Mucosa of rectum (tissue), 2 donors: ENCODE measurements at regions not wholly inside any gene's neighbourhood (a gene's known extent, or its start where the extent isn't known, plus 50 kb on each side); places are given as distances from the start of the nearest gene placed in this dataset.

Experiments used
- H3K27ac ChIP-seq, 2 donors: one replicate each; pipeline ENCODE4 v1.7.0; 2013; ENCODE audit warnings: inconsistent platforms in 2 of 2, low read depth in 2 of 2, low read length in 2 of 2
- H3K27me3 ChIP-seq, 2 donors: one replicate each; pipeline ENCODE4 v1.7.0; 2013; ENCODE audit warnings: low read length in 2 of 2; ENCODE audit not compliant: control insufficient read depth in 2 of 2, insufficient read depth in 2 of 2
- H3K36me3 ChIP-seq, 2 donors: one replicate each; pipeline ENCODE4 v1.7.0; 2013; ENCODE audit warnings: low read length in 2 of 2; ENCODE audit not compliant: control insufficient read depth in 2 of 2, insufficient read depth in 2 of 2
- H3K4me1 ChIP-seq, 2 donors: one replicate each; pipeline ENCODE4 v1.7.0; 2013; ENCODE audit warnings: low read length in 2 of 2, mild to moderate bottlenecking in 1 of 2; ENCODE audit not compliant: control insufficient read depth in 2 of 2, insufficient read depth in 2 of 2
- H3K4me3 ChIP-seq, 2 donors: one replicate each; pipeline ENCODE4 v1.7.0; 2013; ENCODE audit warnings: low read length in 2 of 2
- H3K9ac ChIP-seq, 2 donors: one replicate each; pipeline ENCODE4 v1.7.0; 2013; ENCODE audit warnings: low read length in 2 of 2, low read depth in 1 of 2, mild to moderate bottlenecking in 1 of 2
- H3K9me3 ChIP-seq, 2 donors: one replicate each; pipeline ENCODE4 v1.7.0; 2013; ENCODE audit warnings: low read length in 2 of 2; ENCODE audit not compliant: control insufficient read depth in 2 of 2
- donor health status: healthy.
- donor health status: Normal muscosa, but diverticular disease.

GRCh38 chr10:120398180-120398579 lies 58.8 kb upstream of the PLPP4 start:
- H3K9me3 ChIP-seq, result no peaks in the 10 kb centered on the region
- H3K4me3 ChIP-seq, result no peak overlapping the region
- H3K4me1 ChIP-seq, result no peaks in the 10 kb centered on the region
- H3K27me3 ChIP-seq, result no peaks in the 10 kb centered on the region
- no peaks in the 10 kb centered on the region for H3K36me3 ChIP-seq
- H3K9ac ChIP-seq, result no peak overlapping the region
- no peak overlapping the region for H3K27ac ChIP-seq

GRCh38 chr10:120400601-120401000 lies 56.4 kb upstream of the PLPP4 start:
- Histone ChIP-seq H3K36me3 (no peaks in the 10 kb centered on the region), H3K9me3 (no peaks in the 10 kb centered on the region), H3K4me1 (no peaks in the 10 kb centered on the region), H3K27ac (no peak overlapping the region), H3K27me3 (no peaks in the 10 kb centered on the region), H3K4me3 (no peak overlapping the region), H3K9ac (no peak overlapping the region)

DNA sequence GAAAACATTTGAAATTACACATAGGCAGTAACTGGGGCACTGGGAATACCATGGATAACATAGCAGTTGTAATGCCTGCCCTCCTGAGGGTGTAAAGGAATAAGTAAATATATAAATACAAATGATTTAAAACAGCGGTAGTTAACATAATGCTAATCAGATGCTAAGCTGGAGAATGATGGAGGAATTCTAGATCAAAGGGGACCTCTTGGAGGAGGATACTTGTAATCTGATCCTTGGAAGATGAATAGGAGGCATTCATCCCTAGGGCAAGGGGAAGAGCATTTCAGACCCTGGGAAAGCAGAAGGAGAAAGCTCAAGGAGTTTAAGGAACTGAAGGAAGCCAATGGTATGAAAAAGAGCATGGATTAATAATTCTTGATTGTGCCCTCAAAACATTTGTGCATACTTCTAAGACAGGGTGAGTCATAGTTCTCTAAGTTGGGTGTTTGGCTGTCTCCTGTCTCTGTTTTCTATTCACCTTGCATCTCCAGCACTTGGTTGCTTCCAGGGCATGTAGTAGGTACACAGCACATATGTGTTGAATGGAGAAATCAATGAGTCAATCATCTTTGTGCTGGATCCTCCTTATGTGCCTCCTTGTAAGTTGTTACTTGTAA lies 54.8 kb upstream of the PLPP4 start:
- H3K9me3 ChIP-seq, result no peaks in the 10 kb centered on the region
- H3K27me3 ChIP-seq, result no peaks in the 10 kb centered on the region
- no peak overlapping the region for H3K4me3 ChIP-seq
- no peaks in the 10 kb centered on the region for H3K36me3 ChIP-seq
- no peak overlapping the region for H3K9ac ChIP-seq
- peaks cover 4% of the 10 kb centered on the region in 2 donors for H3K4me1 ChIP-seq
- no peak overlapping the region for H3K27ac ChIP-seq

DNA sequence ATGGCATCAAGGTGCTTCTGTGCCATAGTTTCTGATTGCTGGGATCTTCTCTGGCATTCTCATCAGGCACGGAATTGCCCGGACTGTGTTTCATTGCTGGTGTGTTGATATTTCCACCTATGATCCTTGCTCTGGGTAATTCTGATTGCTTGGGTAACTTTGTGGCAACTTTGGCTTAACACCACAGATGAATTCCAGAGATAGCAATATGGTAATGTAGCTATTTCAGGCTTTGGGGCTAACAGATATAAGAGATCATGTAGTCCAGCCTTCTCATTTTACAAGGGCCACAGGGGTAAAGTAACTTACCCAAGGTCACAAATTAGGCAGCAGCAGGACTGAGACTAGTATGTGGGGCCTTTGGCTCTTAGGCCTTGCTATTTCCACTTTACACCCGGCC lies 53.9 kb upstream of the PLPP4 start:
- Histone ChIP-seq H3K4me1 (peaks cover 4% of the 10 kb centered on the region in 2 donors), H3K4me3 (no peak overlapping the region), H3K27ac (no peak overlapping the region), H3K27me3 (no peaks in the 10 kb centered on the region), H3K9ac (no peak overlapping the region), H3K9me3 (no peaks in the 10 kb centered on the region), H3K36me3 (no peaks in the 10 kb centered on the region)

DNA sequence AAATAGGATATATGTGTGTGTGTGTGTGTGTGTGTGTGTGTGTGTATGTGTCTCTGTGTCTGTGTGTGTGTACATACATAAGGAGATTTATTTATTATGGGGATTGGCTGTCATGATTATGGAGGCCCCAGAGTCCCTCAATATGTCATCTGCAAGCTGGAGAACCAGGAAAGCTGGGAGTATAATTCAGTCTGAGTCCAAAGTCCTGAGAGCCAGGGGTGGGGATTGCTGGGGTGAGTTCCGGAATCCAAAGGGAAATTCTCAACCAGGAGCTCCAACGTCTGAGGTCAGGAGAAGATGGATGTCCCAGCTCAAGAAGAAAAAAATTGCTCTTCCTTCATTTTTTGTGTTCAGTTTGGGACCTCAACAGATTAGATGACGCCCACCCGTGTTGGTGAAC lies 50.7 kb upstream of the PLPP4 start:
- no peaks in the 10 kb centered on the region for H3K36me3 ChIP-seq
- H3K4me3 ChIP-seq, result no peak overlapping the region
- H3K9ac ChIP-seq, result no peak overlapping the region
- no peak overlapping the region for H3K27ac ChIP-seq
- H3K4me1 ChIP-seq, result peaks cover 8 to 9% of the 10 kb centered on the region in 2 donors
- H3K27me3 ChIP-seq, result no peaks in the 10 kb centered on the region
- H3K9me3 ChIP-seq, result no peaks in the 10 kb centered on the region
